HepG2 (cell line): ENCODE measurements at regions not wholly inside any gene's neighbourhood (a gene's known extent, or its start where the extent isn't known, plus 50 kb on each side); places are given as distances from the start of the nearest gene placed in this dataset.

ENCODE experiments used
- ATAC-seq: fragments of 200-7000 bp; cut with Tn5 transposase; 3 replicates; pipeline ENCODE4 v1.9.1; 2020; ENCODE audit warnings: mild to moderate bottlenecking, moderate library complexity
- BruUV-seq: library from RNA; stranded (reverse); fragments of 400-500 nt; replicated peaks from 2 replicates; lab custom pipeline; 2021; lab: Mats Ljungman, UMichigan
- CTCF ChIA-PET: fragments of 300-600 bp; formaldehyde crosslinking; extraction: SDS; loops from one replicate; lab custom pipeline; 2021; ENCODE audit warnings: low total read pairs, inconsistent platforms, low intra/inter-chr PET ratio; lab: Yijun Ruan, JAX
- POLR2A ChIA-PET: fragments of 350-600 bp; sonication (Branson Sonifier 250); formaldehyde crosslinking; loops from one replicate; lab custom pipeline; 2020; ENCODE audit warnings: antibody characterized with exemption, inconsistent platforms; lab: Yijun Ruan, JAX
- DNase-seq: peaks from one replicate; pipeline ENCODE4 v3.0.0-alpha.2; 2015; ENCODE audit warnings: low spot score
- FAIRE-seq: peaks from 3 replicates; lab custom pipeline; 2011; peaks lifted over from hg19 to GRCh38; lab: Jason Lieb, UNC
- H2AFZ ChIP-seq: one replicate; pipeline ENCODE4 v1.6.1; 2011; ENCODE audit warnings: low read length, inconsistent platforms
- H3K27ac ChIP-seq: fragments of 300-600 bp; 3 replicates; pipeline ENCODE4 v1.8.0; 2011; ENCODE audit warnings: mixed run types, mild to moderate bottlenecking, mixed read lengths, low read length, inconsistent platforms; ENCODE audit not compliant: insufficient read depth; ENCODE audit errors: extremely low read length
- H3K27me3 ChIP-seq, 2 experiments: fragments of 200-600 bp in 1 of 2; 2 replicates in 1 of 2; 3 replicates in 1 of 2; pipeline versions ENCODE4 v1.6.0 to v1.8.0; 2011; ENCODE audit warnings: low read length in 2 of 2, mild to moderate bottlenecking in 2 of 2, moderate library complexity in 2 of 2, inconsistent platforms in 1 of 2; ENCODE audit not compliant: insufficient read depth in 2 of 2, control insufficient read depth in 1 of 2
- H3K36me3 ChIP-seq, 2 experiments: fragments of 200-600 bp in 1 of 2; replicated peaks in 1 of 2; 2 replicates in 1 of 2; 3 replicates in 1 of 2; pipeline versions ENCODE4 v1.5.1 to v1.8.0; 2011; ENCODE audit warnings: low read length in 2 of 2, inconsistent platforms in 1 of 2; ENCODE audit not compliant: insufficient read depth in 2 of 2, control insufficient read depth in 1 of 2
- H3K4me1 ChIP-seq: 2 replicates; pipeline ENCODE4 v1.5.1; 2012; ENCODE audit warnings: low read length, inconsistent platforms; ENCODE audit not compliant: insufficient read depth
- H3K4me2 ChIP-seq: 2 replicates; pipeline ENCODE4 v1.6.0; 2011; ENCODE audit warnings: low read depth, low read length, inconsistent platforms
- H3K4me3 ChIP-seq, 3 experiments: fragments of 200-600 bp in 1 of 3; sonication (generic), shearing (Covaris generic) in 1 of 3; replicated peaks in 1 of 3; 2 replicates each; pipeline ENCODE4 v1.5.1; 2011 to 2016; ENCODE audit warnings: low read length in 3 of 3, inconsistent platforms in 2 of 3, low read depth in 2 of 3, mild to moderate bottlenecking in 2 of 3, control low read depth in 1 of 3, mixed read lengths in 1 of 3; ENCODE audit not compliant: insufficient read depth in 1 of 3
- H3K79me2 ChIP-seq: one replicate; pipeline ENCODE4 v1.6.1; 2011; ENCODE audit warnings: low read length, inconsistent platforms; ENCODE audit not compliant: insufficient read depth
- H3K9ac ChIP-seq: 2 replicates; pipeline ENCODE4 v1.6.0; 2011; ENCODE audit warnings: mild to moderate bottlenecking, low read depth, low read length, inconsistent platforms; ENCODE audit not compliant: insufficient read depth
- H3K9me3 ChIP-seq: 2 replicates; pipeline ENCODE4 v1.5.1; 2012; ENCODE audit warnings: mild to moderate bottlenecking, low read length
- H4K20me1 ChIP-seq: 2 replicates; pipeline ENCODE4 v1.6.0; 2011; ENCODE audit warnings: inconsistent platforms, mild to moderate bottlenecking, low read length, moderate library complexity; ENCODE audit not compliant: insufficient read depth
- BCL6 ChIP-seq: IDR thresholded peaks from 2 replicates; pipeline ENCODE4 v1.6.1; 2016; ENCODE audit warnings: missing genetic modification reagents, missing compliant biosample characterization
- CREB3 ChIP-seq: sonication (generic); formaldehyde crosslinking; IDR thresholded peaks from 2 replicates; pipeline ENCODE4 v1.5.0; 2020; ENCODE audit warnings: missing genetic modification reagents
- EHMT2 ChIP-seq: fragments of 200-600 bp; sonication (generic); IDR thresholded peaks from 2 replicates; pipeline ENCODE4 v1.7.0; 2017; ENCODE audit warnings: antibody characterized with exemption, low read depth, low read length, borderline replicate concordance
- HOXA3 ChIP-seq: sonication (generic); formaldehyde crosslinking; IDR thresholded peaks from 2 replicates; pipeline ENCODE4 v1.5.0; 2020; ENCODE audit warnings: missing genetic modification reagents
- MAFG ChIP-seq: sonication (generic); formaldehyde crosslinking; IDR thresholded peaks from 2 replicates; pipeline ENCODE4 v1.5.1; 2020; ENCODE audit warnings: mild to moderate bottlenecking, missing genetic modification reagents
- MIXL1 ChIP-seq: IDR thresholded peaks from 2 replicates; pipeline ENCODE4 v1.6.1; 2016
- MTA1 ChIP-seq: sonication (generic); formaldehyde crosslinking; IDR thresholded peaks from 2 replicates; pipeline ENCODE4 v1.4.0; 2020; ENCODE audit warnings: missing genetic modification reagents, mild to moderate bottlenecking, borderline replicate concordance
- NCOA1 ChIP-seq: sonication (generic); formaldehyde crosslinking; IDR thresholded peaks from 2 replicates; pipeline ENCODE4 v1.9.0; 2021; ENCODE audit warnings: missing genetic modification reagents
- NR1H2 ChIP-seq: sonication (generic); formaldehyde crosslinking; IDR thresholded peaks from 2 replicates; pipeline ENCODE4 v1.8.1; 2022; ENCODE audit warnings: low read depth, missing genetic modification reagents, borderline replicate concordance
- POGZ ChIP-seq: sonication (generic); formaldehyde crosslinking; IDR thresholded peaks from 2 replicates; pipeline ENCODE4 v1.4.0; 2020; ENCODE audit warnings: mild to moderate bottlenecking, missing genetic modification reagents
- SP2 ChIP-seq: sonication (generic); formaldehyde crosslinking; IDR thresholded peaks from 2 replicates; pipeline ENCODE4 v1.5.1; 2020; ENCODE audit warnings: mild to moderate bottlenecking, missing genetic modification reagents
- ZFP41 ChIP-seq: sonication (generic); formaldehyde crosslinking; IDR thresholded peaks from 2 replicates; pipeline ENCODE4 v1.4.0; 2020; ENCODE audit warnings: mild to moderate bottlenecking, missing genetic modification reagents, borderline replicate concordance
- ZNF329 ChIP-seq: sonication (generic); formaldehyde crosslinking; IDR thresholded peaks from 2 replicates; pipeline ENCODE4 v1.9.0; 2021; ENCODE audit warnings: low read depth, mild to moderate bottlenecking, missing genetic modification reagents
- ZNF530 ChIP-seq: sonication (generic); formaldehyde crosslinking; IDR thresholded peaks from 2 replicates; pipeline ENCODE4 v1.5.0; 2020; ENCODE audit warnings: low read depth, mild to moderate bottlenecking, missing genetic modification reagents
- ZNF589 ChIP-seq: sonication (generic); formaldehyde crosslinking; conservative IDR thresholded peaks from 2 replicates; pipeline ENCODE4 v1.8.0; 2022; ENCODE audit warnings: mild to moderate bottlenecking, moderate library complexity, missing genetic modification reagents
- ZSCAN20 ChIP-seq: sonication (generic); formaldehyde crosslinking; IDR thresholded peaks from 2 replicates; pipeline ENCODE4 v1.4.0; 2020; ENCODE audit warnings: missing genetic modification reagents, mild to moderate bottlenecking, borderline replicate concordance
- WGBS: methylation state at CpG from one replicate; pipeline ENCODE4 v1.1.6; 2017; ENCODE audit warnings: low lambda C conversion rate; 5-methylcytosine and 5-hydroxymethylcytosine counted together
- in situ Hi-C: cut with HindIII; loops from 2 replicates; pipeline ENCODE4 v1.10.0; 2017; ENCODE audit warnings: low pct_unique_long_range_greater_than_20kb; ENCODE audit not compliant: extremely low pct_ligation_motif_present
- intact Hi-C: fragments of 100-400 bp; cut with micrococcal nuclease; formaldehyde crosslinking; loops from one replicate; pipeline ENCODE4 v1.10.0; 2022; ENCODE audit not compliant: unreplicated experiment
- TF ChIP-seq, protein P1 (sequence below): sonication (generic); formaldehyde crosslinking; IDR thresholded peaks from 2 replicates; pipeline ENCODE4 v1.8.0; 2022; ENCODE audit warnings: mild to moderate bottlenecking, missing genetic modification reagents, borderline replicate concordance
- TF ChIP-seq, protein P2 (sequence below): sonication (generic); formaldehyde crosslinking; IDR thresholded peaks from 2 replicates; pipeline ENCODE4 v1.9.0; 2021; ENCODE audit warnings: missing genetic modification reagents, mild to moderate bottlenecking, borderline replicate concordance

- no peak overlapping the region for H3K9ac ChIP-seq
Measured at GRCh38 chr4:151990201-151990600, 229.4 kb upstream of the GATB start.

DNA sequence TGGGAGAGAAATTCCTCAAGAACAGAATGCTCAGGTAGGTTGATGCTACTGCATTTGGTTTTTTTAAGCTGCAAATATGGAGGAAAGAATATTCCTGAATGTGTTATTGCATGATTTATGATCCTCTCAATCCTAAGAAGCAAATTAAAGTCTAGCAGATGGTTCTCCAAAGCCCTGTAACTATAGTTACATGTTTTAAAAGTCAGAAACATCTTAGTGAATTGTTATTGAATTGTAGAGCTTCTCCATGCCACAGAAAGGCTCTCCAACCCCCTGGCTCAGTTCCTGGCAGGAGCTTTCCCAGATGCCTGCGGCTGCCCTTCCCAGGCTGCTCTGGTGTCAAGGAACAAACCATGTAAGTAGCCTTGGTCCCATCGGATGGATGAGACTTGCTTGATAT is 227.8 kb upstream of the GATB start:
- no peak for DNase-seq
- no peaks in the 10 kb centered on the region for H3K9me3 ChIP-seq
- no peak overlapping the region for H3K4me2 ChIP-seq
- no peak overlapping the region for H3K9ac ChIP-seq
- BruUV-seq, result no TSS peak
- CTCF ChIA-PET, result no interaction called here
- ATAC-seq, result no peak
- 33% methylated on average over 2 of the region's 2 CpGs for WGBS
- no peaks in the 10 kb centered on the region for H4K20me1 ChIP-seq
- intact Hi-C loops (no loop called here), in situ Hi-C loops (no loop called here)
- no peak overlapping the region for H3K4me3 ChIP-seq
- H3K4me1 ChIP-seq, result no peaks in the 10 kb centered on the region
- POLR2A ChIA-PET, result no interaction called here
- no peak for TF ChIP-seq HOXA3
- TF ChIP-seq, protein P1, sequence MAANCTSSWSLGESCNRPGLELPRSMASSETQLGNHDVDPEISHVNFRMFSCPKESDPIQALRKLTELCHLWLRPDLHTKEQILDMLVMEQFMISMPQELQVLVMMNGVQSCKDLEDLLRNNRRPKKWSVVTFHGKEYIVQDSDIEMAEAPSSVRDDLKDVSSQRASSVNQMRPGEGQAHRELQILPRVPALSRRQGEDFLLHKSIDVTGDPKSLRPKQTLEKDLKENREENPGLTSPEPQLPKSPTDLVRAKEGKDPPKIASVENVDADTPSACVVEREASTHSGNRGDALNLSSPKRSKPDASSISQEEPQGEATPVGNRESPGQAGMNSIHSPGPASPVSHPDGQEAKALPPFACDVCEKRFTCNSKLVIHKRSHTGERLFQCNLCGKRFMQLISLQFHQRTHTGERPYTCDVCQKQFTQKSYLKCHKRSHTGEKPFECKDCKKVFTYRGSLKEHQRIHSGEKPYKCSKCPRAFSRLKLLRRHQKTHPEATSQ (CRISPR knock-in tag), result no peak
- TF ChIP-seq, protein P2, sequence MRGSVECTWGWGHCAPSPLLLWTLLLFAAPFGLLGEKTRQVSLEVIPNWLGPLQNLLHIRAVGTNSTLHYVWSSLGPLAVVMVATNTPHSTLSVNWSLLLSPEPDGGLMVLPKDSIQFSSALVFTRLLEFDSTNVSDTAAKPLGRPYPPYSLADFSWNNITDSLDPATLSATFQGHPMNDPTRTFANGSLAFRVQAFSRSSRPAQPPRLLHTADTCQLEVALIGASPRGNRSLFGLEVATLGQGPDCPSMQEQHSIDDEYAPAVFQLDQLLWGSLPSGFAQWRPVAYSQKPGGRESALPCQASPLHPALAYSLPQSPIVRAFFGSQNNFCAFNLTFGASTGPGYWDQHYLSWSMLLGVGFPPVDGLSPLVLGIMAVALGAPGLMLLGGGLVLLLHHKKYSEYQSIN (CRISPR knock-in tag), result no peak
- TF ChIP-seq ZNF530 (CRISPR knock-in tag), result no peak
- TF ChIP-seq ZFP41, result no peak
- TF ChIP-seq NCOA1 (CRISPR knock-in tag), result no peak
- H3K27ac ChIP-seq, result no peak overlapping the region
- no peak overlapping the region for H2AFZ ChIP-seq
- no peak for FAIRE-seq
- H3K27me3 ChIP-seq, result 0 out of 5 replicates have a peak, but pooled peaks cover 0 to 4% of the 10 kb centered on the region in 2 experiments
- H3K79me2 ChIP-seq, result no peaks in the 10 kb centered on the region
- H3K36me3 ChIP-seq, result no peaks in the 10 kb centered on the region

More at GRCh38 chr4:151990201-151990600, 229.4 kb upstream of the GATB start:
- BruUV-seq, result no TSS peak
- no peaks in the 10 kb centered on the region for H3K79me2 ChIP-seq
- no peaks in the 10 kb centered on the region for H3K9me3 ChIP-seq
- H2AFZ ChIP-seq, result no peak overlapping the region
- no peak overlapping the region for H3K27ac ChIP-seq
- no peak for ATAC-seq
- H3K4me2 ChIP-seq, result no peak overlapping the region
- 0 out of 5 replicates have a peak, but pooled peaks cover 0 to 4% of the 10 kb centered on the region in 2 experiments for H3K27me3 ChIP-seq
- H3K4me1 ChIP-seq, result no peaks in the 10 kb centered on the region
- CTCF ChIA-PET, result no interaction called here
- no peaks in the 10 kb centered on the region for H4K20me1 ChIP-seq
- POLR2A ChIA-PET, result no interaction called here
- TF ChIP-seq POGZ (CRISPR knock-in tag), result no peak
- TF ChIP-seq MAFG (CRISPR knock-in tag), result no peak
- no peak for TF ChIP-seq EHMT2
- TF ChIP-seq MIXL1 (CRISPR knock-in tag), result no peak
- no peak for TF ChIP-seq MTA1 (CRISPR knock-in tag)
- no peak for TF ChIP-seq ZNF329 (CRISPR knock-in tag)
- TF ChIP-seq ZSCAN20, result no peak
- TF ChIP-seq ZNF589 (CRISPR knock-in tag), result no peak
- TF ChIP-seq NR1H2 (CRISPR knock-in tag), result no peak
- no peak for TF ChIP-seq BCL6 (CRISPR knock-in tag)
- no peak for TF ChIP-seq SP2 (CRISPR knock-in tag)
- no peak for TF ChIP-seq CREB3 (CRISPR knock-in tag)
- TF ChIP-seq, all 625 proteins: peak for 0
- FAIRE-seq (no peak), DNase-seq (no peak)
- in situ Hi-C loops, result no loop called here
- Histone ChIP-seq H3K36me3 (no peaks in the 10 kb centered on the region), H3K4me3 (no peak overlapping the region)
- 0% methylated on average over 4 of the region's 4 CpGs for WGBS
- intact Hi-C loops, result no loop called here
